Activated CD8-positive, alpha-beta memory T cell treated with anti-CD3 and anti-CD28 coated beads, Interleukin-2, amount 50 U/mL, for 24 hours (primary cell): ENCODE measurements at regions not wholly inside any gene's neighbourhood (a gene's known extent, or its start where the extent isn't known, plus 50 kb on each side); places are given as distances from the start of the nearest gene placed in this dataset.
"Not testable (repeated sequence)": the region's sequence is repeated elsewhere in the genome, so short reads cannot be mapped to it uniquely, and the experiment has no call there.

Source experiments
- DNase-seq: peaks from one replicate; pipeline ENCODE4 v3.0.0-alpha.2; 2020; ENCODE audit errors: extremely low read depth

DNA sequence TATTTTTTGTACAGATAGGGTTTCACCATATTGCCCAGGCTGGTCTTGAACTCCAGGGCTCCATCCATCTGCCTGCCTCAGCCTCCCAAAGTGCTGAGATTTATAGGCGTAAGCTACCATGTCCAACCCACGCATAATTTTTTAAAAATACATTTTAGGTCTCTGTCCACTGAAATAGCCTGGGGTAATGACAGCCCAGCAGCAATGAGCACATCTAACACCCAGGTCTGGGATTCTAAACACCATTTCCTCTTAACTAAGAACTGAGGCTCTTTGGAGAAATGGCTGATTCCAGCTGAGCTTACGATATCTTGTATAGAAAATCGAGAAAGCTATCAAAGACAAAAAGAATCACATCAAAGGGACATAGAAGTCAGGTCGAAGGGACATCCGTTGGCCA lies 245.3 kb downstream of the PARN start:
- no peak for DNase-seq

DNA sequence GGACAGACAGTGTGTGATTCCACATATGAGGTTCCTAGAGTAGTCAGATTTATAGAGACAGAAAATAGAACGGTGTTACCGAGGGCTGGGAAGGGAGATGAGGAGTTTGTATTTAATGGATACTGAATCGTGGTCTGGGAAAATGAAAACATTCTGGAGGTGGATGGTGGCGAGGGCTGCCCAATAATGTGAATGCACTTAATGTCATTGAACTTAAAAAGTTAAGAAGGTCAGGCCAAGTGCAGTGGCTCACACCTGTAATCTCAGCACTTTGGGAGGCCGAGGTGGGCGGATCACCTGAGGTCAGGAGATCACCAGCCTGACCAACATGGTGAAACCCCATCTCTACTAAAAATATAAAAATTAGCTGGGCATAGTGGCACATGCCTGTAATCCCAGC lies 246.2 kb downstream of the PARN start:
- not testable (repeated sequence) for DNase-seq

- no peak for DNase-seq
These were observed 251.2 kb downstream of the PARN start for GRCh38 chr16:14378689-14379467.

DNA sequence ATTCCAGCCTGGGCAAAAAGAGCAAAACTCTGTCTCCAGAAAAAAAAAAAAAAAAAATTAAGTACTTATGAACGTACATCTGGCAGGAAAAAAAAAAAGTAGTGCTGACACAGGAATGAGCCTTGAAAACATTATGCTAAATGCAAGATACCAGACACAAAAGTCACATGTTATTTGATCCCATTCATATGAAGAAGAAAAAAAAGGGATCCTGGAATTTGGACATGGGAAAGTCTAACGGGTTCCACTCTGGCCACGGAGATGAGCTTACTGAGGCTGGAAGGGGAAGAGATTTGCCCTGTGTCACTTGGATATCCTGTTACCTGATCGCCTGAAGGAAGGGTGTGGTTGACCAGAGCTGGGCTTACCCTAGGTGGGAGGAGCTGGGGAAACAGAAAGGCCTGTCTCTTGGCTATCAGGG lies 251.9 kb downstream of the PARN start:
- DNase-seq, result no peak

DNA sequence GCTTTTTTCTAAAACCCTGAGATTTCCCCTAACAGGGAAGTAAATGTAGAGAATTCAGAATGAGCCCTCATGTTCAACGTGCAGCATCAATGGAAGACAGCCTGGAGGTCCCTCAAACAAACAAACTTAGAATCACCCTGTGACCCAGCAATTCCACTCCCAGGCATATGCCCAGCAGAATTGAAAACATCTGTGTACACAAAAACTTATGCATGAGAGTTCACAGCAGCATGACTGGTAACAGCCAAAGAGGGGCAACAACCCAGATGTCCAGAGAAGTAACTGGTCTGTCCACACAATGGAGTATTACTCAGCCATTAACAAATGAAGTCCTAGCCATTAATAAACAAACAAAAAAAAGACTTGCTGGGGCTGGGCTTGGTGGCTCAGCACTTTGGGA lies 252.7 kb downstream of the PARN start:
- no peak for DNase-seq

- DNase-seq, result no peak
These were observed 254.9 kb downstream of the PARN start for GRCh38 chr16:14375132-14375491.

DNA sequence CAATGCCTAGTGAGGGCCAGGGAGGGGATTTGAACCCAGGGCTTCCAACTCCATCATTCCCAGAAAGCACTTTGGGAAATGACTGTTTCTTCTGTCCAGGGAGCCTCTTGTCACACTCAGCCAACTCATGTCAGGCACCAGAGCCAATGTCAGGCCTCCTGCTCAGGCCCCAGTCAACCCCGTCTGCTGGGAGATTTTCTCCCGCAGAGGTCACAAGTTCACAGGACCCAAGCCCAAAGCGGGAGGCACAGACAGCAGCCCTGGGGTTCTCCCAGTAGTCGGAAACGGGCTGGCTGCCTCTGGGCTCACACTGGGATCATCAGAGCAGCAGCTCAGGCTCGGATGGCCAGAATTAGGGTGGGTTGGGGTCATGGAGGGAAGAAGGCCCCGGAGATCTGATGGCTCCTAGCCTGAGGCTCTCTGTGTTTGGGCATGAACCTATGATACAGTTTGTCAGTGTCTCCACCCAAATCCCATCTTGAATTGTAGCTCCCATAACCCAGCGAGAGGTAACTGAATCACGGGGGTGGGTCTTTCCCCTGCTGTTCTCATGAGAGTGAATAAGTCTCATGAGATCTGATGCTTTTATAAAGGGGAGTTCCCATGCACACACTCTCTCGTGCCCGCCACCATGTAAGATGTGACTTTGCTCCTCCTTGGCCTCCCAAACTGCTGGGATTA lies 255.5 kb downstream of the PARN start:
- DNase-seq, result no peak

GRCh38 chr16:14373896-14374295 lies 256.2 kb downstream of the PARN start:
- no peak for DNase-seq

- no peak for DNase-seq
These were observed 256.7 kb downstream of the PARN start for GRCh38 chr16:14373406-14373805.

GRCh38 chr16:14372471-14372870 lies 257.6 kb downstream of the PARN start:
- DNase-seq, result no peak

- no peak for DNase-seq
These were observed 258.2 kb downstream of the PARN start for GRCh38 chr16:14371778-14372431.

- no peak for DNase-seq
These were observed 259.3 kb downstream of the PARN start for GRCh38 chr16:14370736-14371234.

GRCh38 chr16:14369734-14370598 lies 260.1 kb downstream of the PARN start:
- no peak for DNase-seq

- DNase-seq, result no peak
These were observed 261.7 kb downstream of the PARN start for GRCh38 chr16:14368399-14368798.

- no peak for DNase-seq
These were observed 262.9 kb downstream of the PARN start for GRCh38 chr16:14366974-14367707.

GRCh38 chr16:14366447-14366846 lies 263.6 kb downstream of the PARN start:
- DNase-seq, result no peak

- no peak for DNase-seq
These were observed 264.7 kb downstream of the PARN start for GRCh38 chr16:14365200-14365851.

GRCh38 chr16:14364386-14365199 lies 265.5 kb downstream of the PARN start:
- DNase-seq, result no peak

DNA sequence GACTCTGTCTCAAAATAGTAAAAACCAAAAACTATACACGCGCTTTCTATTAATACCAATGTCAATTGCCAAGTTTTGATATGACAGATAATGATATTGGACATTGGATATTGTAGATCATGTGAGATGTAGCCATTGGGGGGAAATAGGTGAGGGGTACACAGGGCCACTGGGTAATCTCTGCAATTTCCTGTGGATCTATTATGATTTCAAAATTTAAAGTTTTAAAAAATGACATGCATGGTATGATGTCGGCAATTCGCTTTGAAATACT lies 266.0 kb downstream of the PARN start:
- DNase-seq, result no peak

DNA sequence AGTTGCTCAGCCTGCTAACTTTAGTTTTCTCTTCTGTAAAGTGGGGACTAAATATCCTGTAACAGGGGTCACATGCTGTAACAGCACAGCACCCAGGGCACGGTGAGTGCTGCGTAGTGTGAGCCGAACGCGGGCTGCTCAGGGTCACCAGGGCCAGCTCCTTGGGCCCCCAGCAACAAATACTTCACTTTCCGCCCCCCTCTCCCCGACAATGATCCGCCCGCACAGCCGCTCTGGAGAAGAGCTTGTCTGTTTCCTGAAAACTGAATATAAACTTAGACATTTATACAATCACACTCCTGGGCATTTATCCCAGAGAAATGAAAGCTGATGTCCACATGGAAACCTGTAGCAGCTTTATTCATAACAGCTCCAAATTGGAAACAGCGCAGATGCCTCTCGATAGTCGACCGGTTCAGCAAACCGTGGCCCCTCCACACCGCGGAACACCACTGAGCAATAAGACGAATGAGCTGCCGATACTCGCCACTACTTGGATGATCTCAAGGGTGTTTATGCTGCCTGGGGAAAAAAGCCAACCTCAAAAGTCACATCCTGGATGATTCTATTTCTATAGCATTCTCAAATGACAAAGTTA lies 267.2 kb downstream of the PARN start:
- no peak for DNase-seq
